ENCODE measurements at regions not wholly inside any gene's neighbourhood (a gene's known extent, or its start where the extent isn't known, plus 50 kb on each side); places are given as distances from the start of the nearest gene placed in this dataset.
"Not testable (repeated sequence)": the region's sequence is repeated elsewhere in the genome, so short reads cannot be mapped to it uniquely, and the experiment has no call there.

DNA sequence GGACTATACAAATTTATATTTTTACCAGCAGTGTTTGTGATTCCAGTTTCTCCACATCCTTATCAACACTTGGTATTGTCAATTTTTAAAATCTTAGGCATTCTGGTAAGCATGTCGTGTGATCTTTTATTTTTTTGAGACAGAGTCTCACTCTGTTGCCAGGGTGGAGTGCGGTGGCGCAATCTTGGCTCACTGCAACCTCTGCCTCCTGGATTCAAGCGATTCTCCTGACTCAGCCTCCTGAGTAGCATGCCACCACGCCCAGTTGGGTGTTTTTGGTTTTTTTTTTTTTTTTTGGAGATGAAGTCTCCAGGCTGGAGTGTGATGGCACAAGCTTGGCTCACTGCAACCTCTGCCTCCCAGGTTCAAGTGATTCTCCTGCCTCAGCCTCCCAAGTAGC, 140.4 kb upstream of the FNDC3A start:
- TF ChIP-seq NFRKB (IDR thresholded peaks at IDR 0.05); ELF4 (IDR thresholded peaks at IDR 0.05); FOXM1 (IDR thresholded peaks at IDR 0.05; ENCODE audit: borderline replicate concordance); SUZ12 (IDR thresholded peaks at IDR 0.05); BHLHE40 (IDR thresholded peaks at IDR 0.05; ENCODE audit: borderline replicate concordance); ARNT (IDR thresholded peaks at IDR 0.05); CTBP1 (IDR thresholded peaks at IDR 0.05; ENCODE audit: borderline replicate concordance); SP1 (IDR thresholded peaks at IDR 0.05); HDGF (IDR thresholded peaks at IDR 0.05; ENCODE audit: borderline replicate concordance); ZNF384 (IDR thresholded peaks at IDR 0.05); FOXA1 (IDR thresholded peaks at IDR 0.05); TARDBP (IDR thresholded peaks at IDR 0.05); FOXK2 (IDR thresholded peaks at IDR 0.05): not testable (repeated sequence)
- TF ChIP-seq, protein P1, sequence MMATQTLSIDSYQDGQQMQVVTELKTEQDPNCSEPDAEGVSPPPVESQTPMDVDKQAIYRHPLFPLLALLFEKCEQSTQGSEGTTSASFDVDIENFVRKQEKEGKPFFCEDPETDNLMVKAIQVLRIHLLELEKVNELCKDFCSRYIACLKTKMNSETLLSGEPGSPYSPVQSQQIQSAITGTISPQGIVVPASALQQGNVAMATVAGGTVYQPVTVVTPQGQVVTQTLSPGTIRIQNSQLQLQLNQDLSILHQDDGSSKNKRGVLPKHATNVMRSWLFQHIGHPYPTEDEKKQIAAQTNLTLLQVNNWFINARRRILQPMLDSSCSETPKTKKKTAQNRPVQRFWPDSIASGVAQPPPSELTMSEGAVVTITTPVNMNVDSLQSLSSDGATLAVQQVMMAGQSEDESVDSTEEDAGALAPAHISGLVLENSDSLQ (IDR thresholded peaks at IDR 0.05), result not testable (repeated sequence)

Measured in HEK293T (cell line).